GM19023 (cell line): ENCODE measurements at regions not wholly inside any gene's neighbourhood (a gene's known extent, or its start where the extent isn't known, plus 50 kb on each side); places are given as distances from the start of the nearest gene placed in this dataset.
A peak's percentile ranks its signal among the peaks of the same experiment; 100 is the strongest.

Experiments used
- ATAC-seq: cut with Tn5 transposase; IDR thresholded peaks from one replicate; pipeline ENCODE4 v1.9.1; 2021; ENCODE audit warnings: mild to moderate bottlenecking, moderate library complexity; ENCODE audit not compliant: unreplicated experiment

GRCh38 chr9:1414711-1415131, 364.6 kb downstream of the DMRT2 start:
- no peak for ATAC-seq

GRCh38 chr9:1415146-1415545, 365.0 kb downstream of the DMRT2 start:
- ATAC-seq = no peak

- no peak for ATAC-seq
These were observed 366.1 kb downstream of the DMRT2 start for GRCh38 chr9:1416261-1416660.

- ATAC-seq = no peak
These were observed 371.3 kb downstream of the DMRT2 start for GRCh38 chr9:1421436-1421835.

DNA sequence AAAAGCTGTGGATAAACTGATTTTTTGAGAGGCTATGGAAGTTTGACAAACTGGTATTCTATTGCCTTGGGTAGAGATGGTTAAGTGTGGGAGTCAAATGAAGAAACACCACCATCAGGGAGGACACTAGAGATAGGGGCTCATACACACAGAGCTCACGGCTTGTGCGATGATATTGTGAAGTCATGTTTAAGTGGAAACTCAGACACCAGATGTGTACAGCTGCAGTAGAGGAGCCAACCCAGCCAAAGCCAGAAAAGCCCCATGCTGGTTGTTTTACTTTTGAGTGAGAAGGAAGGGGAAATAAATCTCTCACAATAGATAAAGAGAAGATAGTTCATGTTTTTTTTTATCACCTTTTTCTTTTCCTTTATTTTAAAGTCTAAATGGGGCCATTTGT, 377.7 kb downstream of the DMRT2 start:
- no peak for ATAC-seq

DNA sequence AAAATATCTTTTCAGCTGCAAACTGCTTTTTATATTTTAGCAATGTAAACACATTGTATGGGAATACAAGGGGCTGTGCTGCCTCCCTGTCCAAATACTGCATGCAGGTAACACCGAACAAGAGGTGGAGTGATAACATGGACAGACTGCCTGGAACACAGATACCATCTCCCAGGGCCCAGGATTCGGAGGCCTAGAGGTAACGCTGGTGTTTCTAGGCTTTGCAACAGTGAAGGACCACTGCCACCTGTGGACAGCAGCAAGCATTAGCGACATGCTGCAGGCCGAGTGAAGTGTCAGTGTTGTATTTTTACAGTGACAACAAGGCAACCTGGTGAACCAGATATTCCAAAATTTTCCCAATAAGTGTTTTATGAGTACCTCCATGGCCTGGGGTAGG, 379.1 kb downstream of the DMRT2 start:
- ATAC-seq = no peak

GRCh38 chr9:1431461-1431860, 381.3 kb downstream of the DMRT2 start:
- ATAC-seq = no peak

DNA sequence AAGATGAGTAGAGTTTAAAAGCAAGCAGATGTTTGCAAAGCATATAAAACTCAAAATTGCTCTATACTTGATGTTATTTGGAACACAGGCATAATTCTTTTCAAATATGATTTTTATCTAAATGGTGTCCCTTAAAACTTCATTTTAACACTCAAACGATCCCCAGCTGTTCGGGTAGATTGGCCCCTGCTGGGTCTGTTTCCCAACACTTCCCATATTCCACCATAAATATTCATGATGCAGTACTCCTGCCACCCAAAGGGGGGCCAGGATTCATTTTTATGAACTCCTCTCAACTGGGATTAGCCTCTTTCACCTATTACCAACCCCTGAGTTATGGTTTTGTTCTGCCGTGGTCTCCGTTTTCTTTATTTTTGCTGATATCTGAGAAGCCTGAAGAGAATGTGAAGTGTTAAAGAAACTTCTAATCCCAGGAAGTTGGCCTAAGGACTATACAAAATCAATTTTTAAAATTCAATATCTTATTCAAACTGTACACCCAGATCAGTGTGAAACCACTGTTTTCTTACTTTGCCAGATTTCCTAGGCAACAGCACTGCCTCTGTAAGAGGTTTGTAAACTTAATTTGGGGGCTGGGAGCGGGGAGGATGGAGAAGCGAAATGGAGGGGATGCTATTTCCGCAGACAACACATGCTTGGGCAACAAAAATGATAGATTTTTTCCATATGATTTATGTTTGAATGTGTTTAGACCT, 384.1 kb downstream of the DMRT2 start:
- ATAC-seq = no peak

DNA sequence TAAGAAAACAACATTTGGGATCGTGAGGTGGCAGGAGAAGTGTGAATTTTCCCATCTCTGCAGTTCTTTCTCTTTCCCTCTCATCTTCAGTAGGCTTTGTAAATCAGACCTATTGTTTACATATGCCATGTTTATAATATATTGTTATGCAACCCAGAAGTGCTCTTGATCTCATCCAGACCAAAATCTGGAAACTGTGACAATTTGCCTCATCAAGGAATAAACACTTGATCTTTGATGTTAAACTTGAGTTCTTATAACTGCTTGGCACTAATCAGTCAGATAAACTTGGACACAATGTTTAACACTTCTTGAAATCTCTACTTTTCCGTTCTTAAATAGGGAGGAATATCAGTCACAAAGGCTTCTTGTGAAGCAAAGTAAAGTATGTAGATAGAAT, 384.7 kb downstream of the DMRT2 start:
- no peak for ATAC-seq

- no peak for ATAC-seq
These were observed 390.1 kb downstream of the DMRT2 start for GRCh38 chr9:1440256-1440655.

- ATAC-seq = no peak
These were observed 391.9 kb downstream of the DMRT2 start for GRCh38 chr9:1442105-1442504.

DNA sequence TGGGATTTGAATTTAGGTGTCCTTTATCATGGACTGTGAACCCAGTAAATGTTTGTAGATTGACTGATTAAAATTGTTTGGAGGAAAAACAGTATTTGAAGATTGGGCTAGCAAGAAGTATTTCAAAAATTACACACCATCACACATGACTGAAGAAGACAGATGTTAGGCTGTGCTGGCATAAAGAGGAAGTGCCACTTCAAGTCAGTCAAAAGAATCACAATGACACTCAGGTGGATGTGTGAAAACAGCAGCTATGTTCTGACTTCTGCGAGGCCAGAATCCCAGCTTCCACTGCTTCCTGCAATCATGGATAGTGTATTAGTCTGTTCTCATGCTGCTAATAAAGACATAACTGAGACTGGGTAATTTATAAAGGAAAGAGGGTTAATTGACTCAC, 393.3 kb downstream of the DMRT2 start:
- ATAC-seq = no peak

DNA sequence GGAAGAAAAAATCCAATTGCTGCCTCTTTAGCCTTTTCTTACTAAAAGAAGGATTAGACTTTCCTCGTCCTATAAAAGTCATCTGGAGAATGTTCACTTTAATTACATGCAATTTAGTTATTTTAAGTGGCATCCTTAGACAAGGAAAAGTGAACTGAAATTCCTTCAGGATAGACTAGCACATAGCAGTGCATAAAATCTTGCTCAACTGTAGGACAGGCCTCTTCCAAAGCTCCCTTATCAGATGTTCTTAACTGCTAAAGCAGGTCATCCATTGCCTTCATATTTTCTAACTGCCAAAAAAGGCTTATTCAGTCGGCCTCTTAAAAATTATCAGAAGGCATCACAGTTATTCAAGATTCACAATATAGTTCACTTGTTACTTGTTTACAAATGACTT, 396.5 kb downstream of the DMRT2 start:
- ATAC-seq = no peak

DNA sequence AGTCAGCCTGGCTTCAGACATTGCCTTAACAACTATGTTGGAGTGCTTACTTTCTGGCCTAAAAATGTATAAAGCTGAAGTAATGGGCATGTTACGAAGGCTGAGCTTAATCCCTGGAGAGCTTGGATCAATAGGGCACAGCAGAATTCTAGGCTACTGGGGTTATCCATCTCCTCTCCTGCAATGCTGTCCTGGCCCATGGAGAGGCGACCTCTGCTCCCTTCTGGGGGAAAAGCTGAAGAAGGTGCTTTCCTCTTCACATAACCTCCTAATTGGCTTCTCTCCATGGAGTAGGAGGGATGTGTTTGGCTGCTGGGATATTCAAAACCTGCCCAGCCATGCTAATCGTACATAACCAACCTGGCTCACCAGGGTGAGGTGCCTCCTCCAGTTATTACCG, 403.5 kb downstream of the DMRT2 start:
- no peak for ATAC-seq

DNA sequence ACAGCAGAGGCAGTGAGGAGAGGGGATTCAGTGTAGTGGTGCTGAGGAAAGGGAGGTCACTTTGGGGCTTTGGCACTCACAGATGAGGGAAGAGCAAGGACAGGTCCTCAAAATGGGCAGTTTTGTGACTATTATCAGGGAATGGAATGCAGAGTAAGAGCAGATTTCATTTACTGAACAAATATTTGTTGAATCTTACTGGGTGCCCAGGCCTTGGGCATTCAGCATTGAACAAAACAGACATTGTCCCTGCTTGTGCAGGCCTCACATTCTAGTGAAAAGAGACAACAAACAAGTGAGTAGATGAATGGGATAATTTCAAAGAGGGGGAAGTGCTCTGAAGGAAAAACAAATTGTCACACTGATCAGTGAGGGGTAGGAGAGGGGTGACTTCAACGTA, 404.1 kb downstream of the DMRT2 start:
- ATAC-seq = no peak

GRCh38 chr9:1454616-1455347, 404.6 kb downstream of the DMRT2 start:
- no peak for ATAC-seq

DNA sequence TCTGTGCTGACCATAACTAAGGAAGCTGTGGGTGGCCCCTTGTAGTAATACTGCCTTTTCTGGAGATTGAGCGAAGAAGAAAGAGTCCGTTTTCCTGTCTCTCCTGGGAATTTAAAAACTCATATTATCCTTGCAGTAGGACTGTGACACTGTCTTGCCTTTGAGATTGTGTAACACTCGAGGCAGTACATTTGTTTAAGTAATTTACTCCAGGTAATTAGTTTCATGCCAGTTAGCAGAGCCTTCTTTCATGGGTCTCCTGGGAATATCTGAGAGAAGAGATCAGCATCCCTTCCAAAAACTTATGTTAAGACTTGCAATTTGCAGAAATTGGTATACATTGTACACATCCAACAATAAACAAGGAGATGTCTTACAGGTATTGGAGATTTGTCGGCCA, 405.6 kb downstream of the DMRT2 start:
- ATAC-seq = no peak

- no peak for ATAC-seq
These were observed 406.3 kb downstream of the DMRT2 start for GRCh38 chr9:1456301-1457024.

DNA sequence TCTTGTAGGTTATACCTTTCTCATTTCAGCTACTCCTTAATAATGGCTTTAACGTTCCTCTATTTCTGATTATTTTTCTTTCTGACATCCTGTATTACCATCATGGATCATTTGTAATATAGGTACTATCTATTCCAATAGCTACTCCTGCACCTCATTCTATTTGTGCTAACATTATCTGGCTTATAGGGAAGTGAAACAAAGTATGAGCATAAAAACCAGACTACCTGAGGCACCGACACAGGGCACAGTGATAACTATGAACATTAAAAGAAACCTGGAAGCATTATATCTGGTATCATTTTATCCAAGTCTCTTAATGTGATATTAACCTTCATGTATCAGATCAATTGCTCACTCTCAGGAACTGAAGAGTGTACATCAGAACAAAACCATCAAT, 407.3 kb downstream of the DMRT2 start:
- ATAC-seq = no peak

DNA sequence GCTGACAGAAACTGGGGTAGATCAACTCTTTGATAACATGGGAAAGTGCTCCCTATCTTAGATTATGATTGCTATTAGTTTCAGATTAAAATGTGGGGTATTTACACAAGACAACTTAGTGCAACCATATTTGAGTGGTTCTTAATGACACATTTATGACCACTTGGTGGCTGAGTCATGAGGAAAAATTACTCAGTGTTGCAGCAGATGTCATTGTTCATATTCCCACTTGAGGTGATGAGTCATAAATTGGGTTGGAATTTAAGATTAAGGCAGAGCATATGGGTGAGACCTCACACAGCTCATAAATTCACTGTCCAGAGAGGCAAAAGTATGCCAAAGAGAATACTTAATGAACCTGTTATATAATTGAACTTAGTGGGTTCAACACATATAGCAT, 408.3 kb downstream of the DMRT2 start:
- no peak for ATAC-seq

- ATAC-seq = peak; percentile 76
These were observed 410.1 kb downstream of the DMRT2 start for GRCh38 chr9:1460143-1460769.

DNA sequence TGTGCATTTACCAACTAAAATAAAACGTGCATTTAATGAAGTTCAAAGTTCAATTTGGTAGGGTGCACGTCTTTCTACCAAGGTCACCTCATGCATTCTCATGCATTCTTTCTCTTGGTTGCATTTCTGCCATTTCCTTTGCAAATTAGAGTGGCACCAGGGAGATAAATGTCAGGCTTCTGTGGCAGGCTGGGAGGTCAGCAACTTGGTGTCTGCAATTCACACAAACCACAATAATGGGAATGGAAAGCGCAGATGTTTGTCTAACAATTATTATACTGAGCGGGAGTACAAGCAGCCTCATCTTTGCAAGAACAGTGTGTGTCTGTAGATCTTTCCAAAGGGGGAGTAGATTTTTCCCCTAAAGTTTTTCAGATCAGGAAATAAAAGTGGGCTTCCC, 411.7 kb downstream of the DMRT2 start:
- ATAC-seq = no peak
